ENCODE measurements at regions not wholly inside any gene's neighbourhood (a gene's known extent, or its start where the extent isn't known, plus 50 kb on each side); places are given as distances from the start of the nearest gene placed in this dataset.

GRCh38 chr5:54725391-54726280 lies 208.1 kb downstream of the SNX18 start:
- Histone ChIP-seq H3K4me2 (ENCODE audit: low read length) (no peak overlapping the region), H3K27me3 (ENCODE audit: low read depth, low read length) (no peaks in the 10 kb centered on the region), H3K27ac (ENCODE audit: low read length) (no peak overlapping the region), H2AFZ (ENCODE audit: low read depth, low read length) (no peak overlapping the region), H3K79me2 (ENCODE audit: low read length) (no peaks in the 10 kb centered on the region), H3K4me3 (ENCODE audit: low read length) (no peak overlapping the region), H3K4me1 (ENCODE audit: low read length) (peaks cover 18% of the 10 kb centered on the region), H3K36me3 (replicated peaks; ENCODE audit: low read depth, low read length) (no peaks in the 10 kb centered on the region), H3K9me3 (ENCODE audit: insufficient read depth, low read length) (no peaks in the 10 kb centered on the region; the same call in 1 of the 2 replicates), H3K9ac (ENCODE audit: low read length) (no peak overlapping the region), H4K20me1 (ENCODE audit: insufficient read depth, low read length) (no peaks in the 10 kb centered on the region)
- TF ChIP-seq EZH2phosphoT487 (IDR thresholded peaks at IDR 0.05; ENCODE audit: low read depth) (no peak), CTCF (IDR thresholded peaks at IDR 0.05; ENCODE audit: low read depth, low read length) (no peak)

GRCh38 chr5:54722846-54723433 lies 205.4 kb downstream of the SNX18 start:
- H3K9me3 ChIP-seq (ENCODE audit: insufficient read depth, low read length) = no peaks in the 10 kb centered on the region
- H2AFZ ChIP-seq (ENCODE audit: low read depth, low read length) = no peak overlapping the region
- H3K79me2 ChIP-seq (ENCODE audit: low read length) = no peaks in the 10 kb centered on the region
- no peak overlapping the region for H3K27ac ChIP-seq (ENCODE audit: low read length)
- H3K9ac ChIP-seq (ENCODE audit: low read length) = no peak overlapping the region
- no peaks in the 10 kb centered on the region for H3K27me3 ChIP-seq (ENCODE audit: low read depth, low read length)
- no peak overlapping the region for H3K4me3 ChIP-seq (ENCODE audit: low read length)
- no peak for TF ChIP-seq EZH2phosphoT487 (IDR thresholded peaks at IDR 0.05; ENCODE audit: low read depth)
- TF ChIP-seq CTCF (IDR thresholded peaks at IDR 0.05; ENCODE audit: low read depth, low read length) = no peak
- no peaks in the 10 kb centered on the region for H3K36me3 ChIP-seq (replicated peaks; ENCODE audit: low read depth, low read length)
- H3K4me1 ChIP-seq (ENCODE audit: low read length) = peaks cover 27% of the 10 kb centered on the region
- H4K20me1 ChIP-seq (ENCODE audit: insufficient read depth, low read length) = no peaks in the 10 kb centered on the region
- H3K4me2 ChIP-seq (ENCODE audit: low read length) = no peak overlapping the region

- Histone ChIP-seq H3K4me1 (ENCODE audit: low read length) (peaks cover 32% of the 10 kb centered on the region), H3K27ac (ENCODE audit: low read length) (no peak overlapping the region), H3K9me3 (ENCODE audit: insufficient read depth, low read length) (no peaks in the 10 kb centered on the region), H3K36me3 (replicated peaks; ENCODE audit: low read depth, low read length) (no peaks in the 10 kb centered on the region), H2AFZ (ENCODE audit: low read depth, low read length) (no peak overlapping the region), H3K9ac (ENCODE audit: low read length) (no peak overlapping the region), H3K79me2 (ENCODE audit: low read length) (no peaks in the 10 kb centered on the region), H3K4me2 (ENCODE audit: low read length) (no peak overlapping the region), H4K20me1 (ENCODE audit: insufficient read depth, low read length) (no peaks in the 10 kb centered on the region), H3K4me3 (ENCODE audit: low read length) (no peak overlapping the region), H3K27me3 (ENCODE audit: low read depth, low read length) (no peaks in the 10 kb centered on the region)
- TF ChIP-seq CTCF (IDR thresholded peaks at IDR 0.05; ENCODE audit: low read depth, low read length) = no peak
- TF ChIP-seq EZH2phosphoT487 (IDR thresholded peaks at IDR 0.05; ENCODE audit: low read depth) = no peak
These were observed 204.5 kb downstream of the SNX18 start for GRCh38 chr5:54721951-54722654.

GRCh38 chr5:54721116-54721515 lies 203.6 kb downstream of the SNX18 start:
- Histone ChIP-seq H3K27ac (ENCODE audit: low read length) (no peak overlapping the region), H2AFZ (ENCODE audit: low read depth, low read length) (no peak overlapping the region), H3K79me2 (ENCODE audit: low read length) (no peaks in the 10 kb centered on the region), H3K9ac (ENCODE audit: low read length) (no peak overlapping the region), H3K4me3 (ENCODE audit: low read length) (no peak overlapping the region), H4K20me1 (ENCODE audit: insufficient read depth, low read length) (no peaks in the 10 kb centered on the region), H3K27me3 (ENCODE audit: low read depth, low read length) (no peaks in the 10 kb centered on the region), H3K9me3 (ENCODE audit: insufficient read depth, low read length) (no peaks in the 10 kb centered on the region), H3K4me2 (ENCODE audit: low read length) (no peak overlapping the region), H3K36me3 (replicated peaks; ENCODE audit: low read depth, low read length) (peaks cover 3% of the 10 kb centered on the region), H3K4me1 (ENCODE audit: low read length) (peaks cover 38% of the 10 kb centered on the region)
- no peak for TF ChIP-seq EZH2phosphoT487 (IDR thresholded peaks at IDR 0.05; ENCODE audit: low read depth)

Data from OCI-LY3 (cell line).